HL-60 (cell line): ENCODE measurements at regions not wholly inside any gene's neighbourhood (a gene's known extent, or its start where the extent isn't known, plus 50 kb on each side); places are given as distances from the start of the nearest gene placed in this dataset.

Experiments used
- GABPA ChIP-seq: IDR thresholded peaks from 2 replicates; pipeline ENCODE4 v1.6.1; 2012; ENCODE audit warnings: low read depth
- POLR2AphosphoS5 ChIP-seq: IDR thresholded peaks from 2 replicates; pipeline ENCODE4 v1.6.1; 2012; ENCODE audit warnings: low read depth
- REST ChIP-seq: IDR thresholded peaks from 2 replicates; pipeline ENCODE4 v1.6.1; 2012; ENCODE audit warnings: low read depth; ENCODE audit not compliant: insufficient replicate concordance
- SPI1 ChIP-seq: IDR thresholded peaks from 2 replicates; pipeline ENCODE4 v1.6.1; 2012; ENCODE audit warnings: low read depth, mild to moderate bottlenecking, borderline replicate concordance
- TF ChIP-seq, protein P1 (sequence below): IDR thresholded peaks from one replicate; pipeline ENCODE4 v1.5.1; 2011; ENCODE audit warnings: low read length, control low read depth, inconsistent platforms; ENCODE audit not compliant: insufficient read depth

- TF ChIP-seq, protein P1, sequence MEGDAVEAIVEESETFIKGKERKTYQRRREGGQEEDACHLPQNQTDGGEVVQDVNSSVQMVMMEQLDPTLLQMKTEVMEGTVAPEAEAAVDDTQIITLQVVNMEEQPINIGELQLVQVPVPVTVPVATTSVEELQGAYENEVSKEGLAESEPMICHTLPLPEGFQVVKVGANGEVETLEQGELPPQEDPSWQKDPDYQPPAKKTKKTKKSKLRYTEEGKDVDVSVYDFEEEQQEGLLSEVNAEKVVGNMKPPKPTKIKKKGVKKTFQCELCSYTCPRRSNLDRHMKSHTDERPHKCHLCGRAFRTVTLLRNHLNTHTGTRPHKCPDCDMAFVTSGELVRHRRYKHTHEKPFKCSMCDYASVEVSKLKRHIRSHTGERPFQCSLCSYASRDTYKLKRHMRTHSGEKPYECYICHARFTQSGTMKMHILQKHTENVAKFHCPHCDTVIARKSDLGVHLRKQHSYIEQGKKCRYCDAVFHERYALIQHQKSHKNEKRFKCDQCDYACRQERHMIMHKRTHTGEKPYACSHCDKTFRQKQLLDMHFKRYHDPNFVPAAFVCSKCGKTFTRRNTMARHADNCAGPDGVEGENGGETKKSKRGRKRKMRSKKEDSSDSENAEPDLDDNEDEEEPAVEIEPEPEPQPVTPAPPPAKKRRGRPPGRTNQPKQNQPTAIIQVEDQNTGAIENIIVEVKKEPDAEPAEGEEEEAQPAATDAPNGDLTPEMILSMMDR, result no peak
- no peak for TF ChIP-seq SPI1
- no peak for TF ChIP-seq POLR2AphosphoS5
- no peak for TF ChIP-seq GABPA
- no peak for TF ChIP-seq REST
These were observed 337.6 kb upstream of the ARGLU1 start for GRCh38 chr13:106905380-106906162.
